ENCODE measurements at regions not wholly inside any gene's neighbourhood (a gene's known extent, or its start where the extent isn't known, plus 50 kb on each side); places are given as distances from the start of the nearest gene placed in this dataset.
A peak's percentile ranks its signal among the peaks of the same experiment; 100 is the strongest.
"Not testable (repeated sequence)": the region's sequence is repeated elsewhere in the genome, so short reads cannot be mapped to it uniquely, and the experiment has no call there.

DNA sequence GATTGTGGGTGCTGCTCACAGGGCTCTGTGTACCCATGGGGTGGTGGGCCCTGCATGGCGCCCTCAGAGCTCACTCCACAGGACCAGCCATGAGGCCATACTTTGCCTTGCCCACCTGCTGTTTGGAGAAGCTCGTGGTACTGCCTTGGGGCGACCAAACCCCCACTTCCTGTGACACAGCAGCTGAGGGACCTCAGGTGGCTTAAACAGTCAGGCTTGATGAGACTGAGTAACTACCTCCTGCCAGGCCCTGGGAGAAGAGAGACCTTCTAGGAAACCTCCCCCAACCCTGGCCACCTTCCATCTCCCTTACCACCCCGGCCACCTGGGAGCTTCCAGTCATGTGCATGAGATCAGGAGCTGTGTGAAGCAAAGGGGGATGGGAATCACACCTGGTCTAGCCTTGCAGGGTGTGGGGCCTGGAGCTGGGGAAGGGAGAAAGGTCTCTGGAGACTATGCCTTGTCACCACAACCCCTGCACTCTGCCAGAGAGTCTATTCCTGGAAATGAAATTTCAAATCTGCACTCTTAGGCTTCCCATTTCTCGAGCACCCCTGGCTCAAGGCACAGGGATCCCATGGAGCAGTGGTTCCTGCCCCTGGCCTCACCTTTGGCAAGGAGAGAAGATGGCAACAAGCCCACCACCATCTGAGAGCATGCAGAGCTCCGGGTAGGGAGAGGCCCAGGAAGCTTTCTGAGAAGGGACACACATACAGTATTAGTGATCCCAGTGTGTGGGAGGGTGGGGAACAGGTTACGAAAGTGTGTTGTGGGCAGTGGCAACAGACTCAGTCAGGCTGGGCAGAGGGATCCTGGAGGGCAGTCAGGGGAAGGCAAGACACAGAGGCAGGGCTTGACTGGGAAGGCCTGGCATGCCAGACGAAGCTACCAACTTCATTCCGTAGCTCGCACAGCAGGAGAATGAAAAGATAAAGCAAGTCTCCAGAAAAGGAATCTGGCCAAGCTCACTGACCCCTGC is 125.0 kb downstream of the URI1 start:
- DNase-seq: peak in 11 of 42 donors; percentile 4 to 28 (median 10)
- intact Hi-C loops (cut with DNase I): loop anchor here (10.0 kb wide), 1 partner anchor 588 kb away; no protein-coding TSS in a partner anchor

GRCh38 chr19:30067956-30068506 is 126.0 kb downstream of the URI1 start:
- intact Hi-C loops (cut with DNase I): loop anchor here (10.0 kb wide), 1 partner anchor 587 kb away; no protein-coding TSS in a partner anchor
- not testable (repeated sequence) for DNase-seq

DNA sequence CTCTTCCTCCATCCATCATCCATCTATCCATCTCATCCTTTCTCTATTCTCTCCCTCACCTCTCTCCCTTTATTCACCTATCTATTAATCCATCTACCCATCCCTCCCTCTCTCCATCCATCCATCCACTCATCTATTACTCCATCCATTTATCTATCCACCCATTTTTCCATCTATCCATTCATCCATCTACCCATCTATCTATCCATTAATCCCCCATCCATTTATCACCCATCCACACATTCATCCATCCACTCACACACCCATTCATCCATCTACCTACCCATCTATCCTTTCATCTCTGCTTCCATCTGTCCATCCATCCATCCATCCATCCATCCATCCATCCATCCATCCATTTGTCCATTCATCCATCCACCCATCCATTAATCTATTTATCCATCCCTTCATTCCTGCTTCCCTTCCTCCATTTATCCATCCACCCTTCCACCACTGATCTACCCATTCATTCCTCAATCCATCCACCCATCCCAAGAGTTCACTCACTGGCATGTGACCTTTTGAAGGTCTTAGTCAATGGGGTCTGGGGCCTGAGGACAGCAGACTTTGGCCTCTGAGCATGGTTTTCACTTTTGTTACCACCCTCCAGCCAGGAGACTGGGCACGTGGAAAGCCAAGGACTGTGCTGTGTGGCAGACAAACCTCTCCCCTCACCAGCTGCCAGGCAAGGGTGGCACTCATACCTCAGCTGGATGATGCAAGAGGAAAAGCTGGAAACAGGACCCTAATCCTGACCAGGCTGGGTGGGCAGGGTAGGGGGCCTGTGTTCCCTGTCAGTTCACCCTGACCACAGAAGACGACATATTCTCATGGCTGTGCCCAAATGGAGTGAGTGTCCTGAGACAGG is 126.7 kb downstream of the URI1 start:
- DNase-seq: peak in 10 of 42 donors; percentile 0 to 31 (median 6)
- intact Hi-C loops (cut with DNase I): loop anchor here (10.0 kb wide), 1 partner anchor 586 kb away; no protein-coding TSS in a partner anchor

DNA sequence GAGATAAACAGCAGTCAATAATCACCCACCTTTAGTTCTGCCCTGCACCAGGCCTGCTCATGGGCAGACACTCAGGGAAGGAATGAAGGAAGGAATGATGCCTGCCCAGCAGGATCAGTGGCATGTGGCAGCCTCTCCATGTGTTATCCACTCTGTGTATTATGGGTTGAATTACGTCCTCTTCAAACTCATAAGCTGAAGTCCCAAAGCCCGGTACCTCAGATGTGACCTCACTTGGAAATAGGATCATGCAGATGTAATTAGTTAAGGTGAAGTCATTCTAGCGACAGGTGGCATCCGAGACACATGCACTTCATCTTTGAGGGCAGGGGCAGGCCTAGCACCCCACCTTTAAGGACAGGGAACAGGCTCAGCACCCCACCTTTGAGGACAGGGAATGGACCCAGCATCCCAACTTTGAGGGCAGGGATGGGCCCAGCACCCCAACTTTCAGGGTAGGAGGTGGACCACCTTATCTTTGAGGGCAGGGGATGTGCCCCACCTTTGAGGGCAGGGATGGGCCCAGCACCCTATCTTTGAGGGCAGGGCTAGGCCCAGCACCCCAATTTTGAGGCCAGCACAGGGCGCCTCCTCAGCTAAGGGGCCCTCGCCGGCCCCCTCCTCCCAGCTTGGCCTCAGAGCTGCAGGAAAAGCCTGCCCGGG is 127.6 kb downstream of the URI1 start:
- DNase-seq: peak in 14 of 42 donors; percentile 0 to 25 (median 6)
- intact Hi-C loops (cut with DNase I): loop anchor here (10.0 kb wide), 1 partner anchor 585 kb away; no protein-coding TSS in a partner anchor

DNA sequence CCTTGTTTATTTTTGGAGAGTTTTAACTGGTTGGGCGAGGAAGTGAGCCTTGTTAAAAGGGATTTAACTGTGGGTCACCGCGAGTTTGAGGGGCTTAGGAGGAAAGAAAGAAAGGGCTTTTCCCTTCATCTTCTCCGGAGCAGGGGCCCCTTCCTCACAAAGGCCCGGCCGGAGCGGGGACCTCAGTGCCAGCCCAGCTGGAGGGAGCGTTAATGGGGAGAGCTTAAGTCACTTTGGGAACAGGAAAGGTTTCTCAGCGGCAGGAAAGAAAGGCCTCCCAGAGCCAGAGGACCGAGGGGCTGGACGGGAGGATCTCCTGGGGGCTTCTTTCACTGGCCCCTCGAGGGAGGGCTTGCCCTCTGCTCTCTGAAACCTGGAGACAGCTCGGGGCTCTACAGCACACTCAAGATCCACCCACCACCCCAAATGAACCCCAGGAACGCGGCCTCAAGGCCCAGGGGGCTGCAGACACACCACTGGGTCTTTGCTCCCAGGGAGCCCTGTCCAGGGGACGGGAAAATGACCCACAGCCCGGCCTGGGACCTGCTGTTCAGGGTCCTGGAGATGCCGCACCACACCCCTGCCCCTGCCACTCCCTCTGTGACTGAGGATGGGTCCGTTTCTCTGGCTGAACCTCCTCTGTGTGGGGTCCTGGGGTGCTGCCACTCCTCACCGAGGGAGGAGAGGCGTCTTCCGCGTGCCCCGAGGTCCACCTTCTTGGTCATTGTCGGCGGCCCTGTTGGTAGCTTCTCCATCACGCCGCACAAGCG is 128.3 kb downstream of the URI1 start:
- intact Hi-C loops (cut with DNase I): no loop called here
- DNase-seq: peak in 12 of 42 donors; percentile 2 to 40 (median 14)

- intact Hi-C loops (cut with DNase I): no loop called here
- DNase-seq: peak in 16 of 42 donors; percentile 7 to 68 (median 32)
Observed at GRCh38 chr19:30070968-30071632, 129.1 kb downstream of the URI1 start.

GRCh38 chr19:30071871-30072270 is 129.8 kb downstream of the URI1 start:
- intact Hi-C loops (cut with DNase I): no loop called here
- DNase-seq: peak in 8 of 42 donors; percentile 3 to 30 (median 15)

GRCh38 chr19:30073152-30074000 is 131.3 kb downstream of the URI1 start:
- intact Hi-C loops (cut with DNase I): no loop called here
- peak in 8 of 42 donors; percentile 1 to 18 (median 5) for DNase-seq

DNA sequence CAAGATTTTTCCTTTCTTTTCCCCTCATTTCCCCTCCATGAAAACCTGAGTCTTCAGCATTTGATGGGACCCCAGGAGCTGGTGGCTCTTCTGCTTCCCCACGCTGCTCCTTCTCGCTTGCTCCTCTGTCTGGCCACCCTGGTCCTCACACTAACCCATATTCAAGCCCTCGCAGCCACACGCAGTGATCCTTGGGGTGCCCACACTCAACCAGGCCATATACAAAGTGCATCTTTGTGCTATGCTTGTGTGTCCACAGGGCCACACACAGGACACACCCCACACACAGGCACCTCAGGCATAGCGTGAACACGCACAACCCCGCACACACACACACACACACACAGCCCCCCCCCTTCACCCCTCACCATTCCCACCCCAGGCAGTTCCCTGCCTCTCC is 132.1 kb downstream of the URI1 start:
- DNase-seq: no peak
- intact Hi-C loops (cut with DNase I): no loop called here

DNA sequence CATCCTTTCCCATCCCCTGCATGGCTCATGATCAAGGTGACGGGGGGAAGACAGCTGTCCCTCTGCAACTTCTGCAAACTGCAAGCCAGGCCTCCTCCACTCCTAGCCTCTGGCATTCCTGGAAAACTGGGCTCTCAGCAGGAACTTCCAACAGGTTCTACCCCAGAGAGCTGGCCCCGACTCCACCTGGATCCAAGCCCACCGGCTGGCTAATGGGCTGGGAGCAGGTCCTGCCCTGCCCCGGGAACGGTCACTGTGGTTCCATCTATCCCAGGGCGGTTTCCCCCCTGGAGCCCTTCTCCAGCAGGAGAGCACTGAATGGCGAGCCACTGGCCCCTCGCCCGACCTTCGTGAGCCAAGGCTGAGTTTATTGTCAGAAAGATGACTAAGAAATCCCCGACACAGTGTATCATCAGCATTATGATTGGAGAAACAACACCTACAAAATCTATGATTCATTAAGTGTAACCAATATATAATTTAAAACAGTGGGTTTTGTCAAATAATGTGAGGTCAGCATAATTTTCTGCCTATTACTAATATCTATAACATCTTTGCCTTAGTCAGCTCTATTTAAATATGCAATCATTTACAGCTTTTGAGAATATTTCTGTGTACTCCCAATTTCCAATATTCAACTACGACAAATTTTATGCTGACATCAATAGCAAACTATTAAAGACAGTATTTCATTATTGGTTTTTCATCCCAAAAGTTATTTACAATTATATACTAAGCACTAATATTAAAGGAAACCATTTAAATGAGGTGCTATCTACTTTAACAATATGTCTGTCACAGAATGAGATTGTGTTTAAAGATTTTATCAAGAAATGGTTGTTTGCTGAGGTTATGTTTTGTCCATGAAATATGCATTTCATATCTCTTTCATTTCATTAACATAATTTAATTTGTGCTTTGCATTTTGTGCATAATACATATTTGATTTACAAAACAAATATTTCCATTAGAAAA is 133.0 kb downstream of the URI1 start:
- peak in 3 of 42 donors; percentile 8 to 23 (median 13) for DNase-seq
- intact Hi-C loops (cut with DNase I): no loop called here

DNA sequence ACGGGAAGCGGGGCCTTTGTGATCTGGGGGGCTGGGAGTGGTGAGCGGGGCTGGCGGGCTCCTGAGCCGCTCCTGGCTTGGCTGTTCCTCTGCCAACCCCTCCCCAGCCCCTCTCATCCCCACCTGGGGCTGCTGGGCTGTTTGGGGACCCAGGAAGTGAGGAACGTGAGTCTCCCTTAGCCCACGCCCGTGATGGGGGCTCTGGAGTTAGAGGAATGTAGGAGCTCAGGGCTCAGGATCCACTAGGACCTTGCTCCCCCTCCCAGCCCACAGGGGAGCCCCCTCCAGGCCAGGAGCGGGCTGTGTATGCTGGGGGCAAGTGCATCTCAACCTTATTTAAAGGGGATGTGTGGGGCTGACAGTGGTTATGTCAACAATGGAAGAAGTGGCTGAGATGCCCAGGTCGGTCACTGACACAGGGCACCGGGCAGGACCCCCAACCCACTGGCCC is 134.1 kb downstream of the URI1 start:
- peak in 3 of 42 donors; percentile 1 to 11 (median 3) for DNase-seq
- intact Hi-C loops (cut with DNase I): no loop called here

- peak in 2 of 42 donors; percentile 10 to 18 for DNase-seq
- intact Hi-C loops (cut with DNase I): no loop called here
Observed at GRCh38 chr19:30076751-30077670, 135.0 kb downstream of the URI1 start.

- DNase-seq: peak in 3 of 42 donors; percentile 5 to 22 (median 11)
- intact Hi-C loops (cut with DNase I): no loop called here
Observed at GRCh38 chr19:30077851-30078355, 135.9 kb downstream of the URI1 start.
